ENCODE measurements at regions not wholly inside any gene's neighbourhood (a gene's known extent, or its start where the extent isn't known, plus 50 kb on each side); places are given as distances from the start of the nearest gene placed in this dataset.

DNA sequence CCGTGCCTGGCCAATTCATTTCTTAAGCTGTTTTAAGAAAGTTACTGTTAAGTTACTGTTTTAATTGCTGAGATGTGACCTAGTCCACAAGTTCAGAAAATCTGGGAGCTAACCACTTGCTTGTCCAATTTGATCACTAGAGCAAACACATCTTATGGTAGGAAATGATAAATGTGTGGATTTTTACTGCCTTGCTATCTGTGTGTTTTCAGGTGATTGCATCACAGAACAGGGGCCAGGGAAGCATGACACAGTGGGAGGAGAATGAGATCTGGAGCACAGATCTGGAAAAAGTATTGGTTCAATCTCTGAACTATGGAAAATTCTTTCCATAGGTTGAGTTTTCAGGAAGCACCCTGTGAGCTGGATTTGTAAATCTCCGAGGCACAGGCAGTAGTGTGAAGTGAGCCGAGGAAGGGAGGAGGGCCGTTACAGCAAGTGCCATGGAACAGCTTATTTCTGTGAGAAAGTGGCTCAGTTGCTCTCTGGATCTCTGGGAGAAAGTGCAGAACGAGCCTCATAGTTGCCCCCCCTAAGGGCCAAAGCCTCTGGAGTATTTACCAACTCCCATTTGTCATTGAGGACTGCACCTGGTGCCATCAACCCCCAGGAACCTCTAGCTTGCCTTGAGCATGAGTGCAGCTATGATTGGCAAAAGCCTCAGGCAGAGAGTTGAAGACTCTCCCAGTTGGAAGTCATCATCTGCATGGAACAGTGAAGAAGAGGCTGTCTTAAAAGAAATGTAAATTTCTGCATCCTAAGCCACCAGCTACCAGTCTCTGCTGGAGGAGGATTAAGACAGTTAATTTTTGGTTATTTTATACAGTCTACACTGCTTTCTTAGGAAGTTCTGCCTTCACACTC lies 161.8 kb upstream of the CLINT1 start:
- DNase-seq (ENCODE audit: low spot score), result no peak

DNA sequence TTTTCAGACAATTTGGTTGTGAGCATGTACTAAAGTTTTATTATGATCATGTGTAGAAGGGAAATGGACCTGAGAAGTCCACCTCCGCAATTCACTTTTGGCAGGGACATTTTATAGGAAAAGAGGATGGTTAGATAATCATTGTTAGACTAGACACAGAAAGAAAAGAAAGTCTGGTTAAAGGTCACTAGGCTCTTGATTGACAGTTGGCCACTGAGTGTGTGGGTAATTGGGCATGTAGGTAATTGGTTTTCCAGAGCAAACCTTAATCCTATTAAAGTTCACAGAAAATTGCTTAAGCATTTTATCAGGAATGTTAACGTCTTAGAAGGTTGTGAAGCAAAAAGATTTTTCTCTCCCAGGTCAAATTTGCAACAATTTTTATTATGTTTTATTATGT lies 158.5 kb upstream of the CLINT1 start:
- no peak for DNase-seq (ENCODE audit: low spot score)

DNA sequence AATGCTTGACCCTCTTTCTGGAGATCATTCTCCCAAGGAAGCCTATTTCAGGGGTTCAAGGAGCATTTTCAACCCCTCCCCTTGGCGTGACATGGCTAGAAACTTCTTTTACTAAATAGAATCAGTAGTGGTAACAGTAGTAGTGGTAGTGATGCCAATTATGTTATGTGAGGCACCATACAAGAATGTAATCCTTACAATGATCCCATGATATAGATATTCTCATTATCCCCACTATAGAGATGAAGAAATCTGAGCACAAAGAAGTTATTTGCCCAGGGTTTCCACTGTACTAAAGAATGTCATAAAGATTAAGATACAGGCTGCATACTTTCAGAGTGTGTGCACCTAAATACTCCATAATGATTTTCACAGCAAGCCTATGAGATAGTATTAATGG lies 155.4 kb upstream of the CLINT1 start:
- DNase-seq (ENCODE audit: low spot score), result no peak

DNA sequence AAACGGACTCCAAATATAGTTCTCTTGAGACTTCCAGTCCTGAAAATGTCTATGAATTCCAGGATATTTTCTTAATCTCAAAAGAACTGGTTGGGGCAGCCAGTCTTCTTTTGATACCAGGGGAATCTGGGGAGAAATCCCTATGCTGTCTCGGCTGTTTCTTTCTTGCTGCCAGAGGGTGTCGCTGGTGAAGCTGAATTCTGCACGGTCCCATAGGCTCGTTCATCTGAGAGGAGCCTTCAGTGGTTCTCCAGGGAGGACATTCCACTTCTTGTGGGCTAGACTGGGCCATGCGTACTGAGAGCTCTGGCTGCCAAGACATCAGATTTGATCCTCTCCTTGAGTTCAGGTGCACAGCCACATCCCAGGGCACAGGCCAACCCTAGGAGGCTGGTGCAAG lies 155.0 kb upstream of the CLINT1 start:
- peak; percentile 55 for DNase-seq (ENCODE audit: low spot score)

DNA sequence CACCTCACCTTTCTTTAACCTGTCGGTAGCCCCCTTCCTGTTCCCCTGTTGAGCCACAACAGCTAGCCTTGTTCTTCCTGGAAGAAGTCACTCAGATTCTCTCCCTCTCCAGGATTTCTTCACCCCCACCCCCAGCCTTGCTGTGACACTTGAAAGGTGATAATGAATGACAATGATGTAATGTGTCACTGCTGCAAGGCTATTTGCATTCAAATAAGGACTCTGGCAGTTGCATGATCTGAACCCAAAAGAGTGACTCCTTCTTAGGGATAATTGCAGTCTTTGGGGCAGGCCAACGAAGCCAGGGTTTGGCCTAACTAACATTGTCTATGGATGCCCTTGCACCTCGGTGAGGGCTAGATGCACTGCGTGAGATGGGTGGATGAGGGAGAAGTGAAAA lies 154.4 kb upstream of the CLINT1 start:
- DNase-seq (ENCODE audit: low spot score), result no peak

DNA sequence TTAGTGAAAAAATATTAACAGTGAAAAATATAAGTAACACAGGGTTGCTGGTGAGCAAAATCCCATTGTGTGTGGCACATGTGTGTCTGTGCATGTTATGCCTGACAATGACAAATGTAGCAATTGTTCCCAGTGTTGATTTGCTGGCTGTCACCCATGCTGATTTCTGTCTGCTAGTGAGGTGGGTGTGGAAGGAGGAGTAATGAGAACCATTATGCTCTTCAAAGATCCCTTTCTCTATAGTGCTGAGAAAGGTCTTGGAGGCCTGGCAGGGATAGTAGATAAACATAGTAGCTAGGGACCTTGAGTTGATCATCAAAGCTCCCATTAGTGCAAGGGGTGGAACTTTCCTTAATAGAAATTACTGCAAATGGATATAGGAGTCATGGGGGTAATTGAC lies 152.5 kb upstream of the CLINT1 start:
- no peak for DNase-seq (ENCODE audit: low spot score)

DNA sequence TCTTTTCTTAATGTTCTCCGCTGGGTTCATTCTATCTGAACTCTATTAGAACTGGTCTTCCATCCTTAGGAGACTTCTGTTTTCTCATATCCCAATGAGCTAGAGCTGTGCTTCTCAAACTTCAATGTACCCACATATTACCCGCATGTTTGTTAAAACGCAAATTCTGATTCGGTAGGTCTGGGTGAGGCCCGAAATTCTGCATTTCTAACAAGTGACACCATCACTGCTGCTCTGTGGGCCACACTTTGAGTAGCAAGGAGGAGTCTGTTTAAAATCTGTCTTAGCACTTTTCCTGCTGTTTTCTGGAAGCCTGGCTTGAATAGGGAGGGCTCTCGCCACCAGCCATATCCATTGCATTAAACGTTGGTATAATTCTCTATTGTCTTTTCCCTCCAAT lies 151.9 kb upstream of the CLINT1 start:
- no peak for DNase-seq (ENCODE audit: low spot score)

DNA sequence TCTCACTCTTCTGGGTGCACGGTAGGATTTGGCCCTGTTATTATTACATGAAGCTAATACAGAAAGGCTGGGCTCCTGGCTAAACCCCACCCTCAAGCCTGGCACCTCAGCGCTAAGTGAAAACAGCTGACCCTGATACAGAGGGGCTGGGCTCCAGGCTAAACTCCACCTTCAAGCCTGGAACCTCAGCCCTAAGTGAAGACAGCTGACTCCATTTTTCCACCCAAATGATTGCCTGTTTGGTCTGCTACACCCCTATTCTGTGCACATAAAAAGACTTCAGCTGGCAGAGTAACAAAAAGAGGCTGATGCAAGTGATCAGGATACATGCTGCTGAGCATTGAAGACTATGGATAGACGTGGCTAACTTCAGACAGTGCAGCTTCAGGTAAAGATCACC lies 148.4 kb upstream of the CLINT1 start:
- DNase-seq (ENCODE audit: low spot score), result no peak

DNA sequence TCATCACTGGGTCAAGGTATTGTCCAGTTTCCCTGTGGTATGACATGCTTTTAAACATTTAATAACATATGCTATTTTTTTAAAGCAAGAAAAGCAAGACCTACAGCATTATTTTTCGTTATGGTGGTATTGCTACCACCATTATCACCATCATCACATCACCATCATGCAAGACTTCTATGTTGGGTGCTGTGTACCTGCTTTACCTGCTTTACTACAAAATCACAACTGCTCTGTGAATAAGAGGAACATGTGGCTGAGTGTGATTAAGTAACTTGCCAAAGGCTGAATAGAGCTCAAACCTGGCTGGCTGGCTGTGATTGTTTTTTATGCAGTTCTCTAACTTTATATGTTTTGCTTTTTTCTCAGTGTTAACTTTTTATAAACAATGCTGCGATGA lies 140.8 kb upstream of the CLINT1 start:
- no peak for DNase-seq (ENCODE audit: low spot score)

DNA sequence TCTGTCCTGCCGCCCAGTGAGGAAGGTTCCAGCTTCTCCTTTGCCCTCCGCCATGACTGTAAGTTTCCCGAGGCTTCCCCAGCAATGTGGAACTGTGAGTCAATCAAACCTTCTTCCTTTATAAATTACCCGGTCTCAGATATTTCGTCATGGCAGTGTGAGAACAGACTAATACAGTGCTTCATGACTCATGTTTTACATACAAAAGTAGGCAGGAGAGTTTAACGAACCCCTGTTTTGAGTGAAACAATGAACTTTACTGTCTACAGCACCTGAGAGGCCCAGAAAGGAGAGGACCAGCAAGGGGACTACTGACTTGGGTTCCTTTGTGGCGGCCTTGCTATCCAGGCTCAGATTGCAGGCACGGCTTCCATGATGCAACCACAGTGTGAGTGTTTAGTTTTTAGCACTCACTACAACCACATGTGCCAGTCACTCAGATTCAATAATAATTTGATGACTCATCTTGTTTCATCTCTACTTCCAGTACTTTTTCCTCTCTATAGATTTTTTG lies 139.1 kb upstream of the CLINT1 start:
- DNase-seq (ENCODE audit: low spot score), result no peak

DNA sequence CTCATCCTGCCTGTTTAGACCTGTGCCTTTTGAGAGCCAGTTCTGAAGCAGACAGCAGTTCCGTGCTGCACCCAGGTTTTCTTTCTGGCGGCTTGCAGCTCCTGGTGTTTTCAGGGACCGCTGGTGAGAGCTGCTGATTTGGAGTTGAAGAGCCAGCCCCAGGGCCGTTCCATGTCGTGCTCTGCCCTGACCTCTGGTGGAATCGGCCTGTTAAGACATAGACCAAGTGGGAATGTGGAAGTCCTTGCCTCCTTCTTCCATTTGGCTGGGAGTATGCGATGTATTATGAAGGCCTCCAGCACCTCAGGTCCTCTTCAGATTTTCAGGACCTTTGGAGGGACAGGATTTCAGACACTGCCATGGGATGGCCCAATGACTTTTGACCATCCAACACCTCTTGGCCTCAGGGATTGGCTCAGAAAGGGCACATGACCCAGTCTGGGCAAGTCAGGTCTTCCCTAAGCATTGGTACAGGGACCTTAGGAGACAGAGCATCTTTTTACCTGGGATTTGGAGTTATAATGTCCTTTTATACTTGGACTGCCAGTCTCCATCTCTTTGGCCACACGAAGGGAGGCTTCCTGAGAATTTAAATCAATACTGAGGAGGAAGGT lies 136.1 kb upstream of the CLINT1 start:
- DNase-seq (ENCODE audit: low spot score), result peak; percentile 73

DNA sequence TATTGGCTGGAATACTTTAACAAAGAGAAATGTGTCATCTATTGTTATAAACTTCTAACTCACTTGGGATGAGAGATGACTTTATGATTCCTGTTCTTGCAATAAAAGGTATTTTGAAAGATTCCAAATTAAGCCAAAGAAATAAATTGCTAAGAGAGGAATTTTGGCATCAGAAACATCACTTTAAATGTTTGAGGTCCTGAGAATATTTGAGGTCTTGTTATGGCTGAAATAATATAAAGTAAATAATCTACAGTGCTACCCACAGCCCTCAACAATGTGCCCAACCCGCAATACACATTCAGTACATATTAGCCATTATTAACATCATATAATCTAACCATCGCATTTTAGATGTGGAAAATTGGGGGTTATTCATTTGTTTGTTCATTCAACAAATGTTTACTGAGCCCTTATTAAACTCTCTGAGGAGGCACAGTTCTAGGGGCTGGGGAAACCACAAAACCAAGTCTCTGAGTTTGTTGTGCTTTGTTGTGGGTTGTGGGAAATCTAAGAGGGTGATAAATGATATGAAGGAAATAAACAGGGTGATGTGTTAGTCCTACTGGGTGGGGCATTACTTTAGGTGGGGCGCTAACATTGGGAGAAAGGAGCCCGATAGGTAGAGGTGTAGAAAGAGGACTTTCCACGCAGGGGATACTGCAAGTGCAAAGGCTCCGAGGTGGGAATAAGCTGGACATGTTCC lies 135.2 kb upstream of the CLINT1 start:
- DNase-seq (ENCODE audit: low spot score), result no peak

DNA sequence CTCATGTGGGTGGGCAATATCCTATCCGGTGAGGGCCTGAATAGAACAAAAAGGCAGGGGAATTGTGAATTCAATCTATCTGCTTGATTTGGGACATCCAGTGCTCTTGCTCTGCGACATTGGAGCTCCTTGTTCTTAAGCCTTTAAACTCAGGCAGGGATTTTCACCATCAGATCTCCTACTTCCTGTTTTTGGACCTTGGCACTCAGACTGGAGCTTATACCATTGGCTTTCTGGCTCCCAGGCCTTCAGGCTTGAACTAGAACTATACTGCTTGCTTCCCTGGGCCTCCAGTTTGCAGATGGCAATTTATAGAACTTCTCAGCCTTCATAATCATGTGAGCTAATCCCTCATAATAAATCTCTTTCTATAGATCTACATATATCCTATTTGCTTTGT lies 134.3 kb upstream of the CLINT1 start:
- no peak for DNase-seq (ENCODE audit: low spot score)

DNA sequence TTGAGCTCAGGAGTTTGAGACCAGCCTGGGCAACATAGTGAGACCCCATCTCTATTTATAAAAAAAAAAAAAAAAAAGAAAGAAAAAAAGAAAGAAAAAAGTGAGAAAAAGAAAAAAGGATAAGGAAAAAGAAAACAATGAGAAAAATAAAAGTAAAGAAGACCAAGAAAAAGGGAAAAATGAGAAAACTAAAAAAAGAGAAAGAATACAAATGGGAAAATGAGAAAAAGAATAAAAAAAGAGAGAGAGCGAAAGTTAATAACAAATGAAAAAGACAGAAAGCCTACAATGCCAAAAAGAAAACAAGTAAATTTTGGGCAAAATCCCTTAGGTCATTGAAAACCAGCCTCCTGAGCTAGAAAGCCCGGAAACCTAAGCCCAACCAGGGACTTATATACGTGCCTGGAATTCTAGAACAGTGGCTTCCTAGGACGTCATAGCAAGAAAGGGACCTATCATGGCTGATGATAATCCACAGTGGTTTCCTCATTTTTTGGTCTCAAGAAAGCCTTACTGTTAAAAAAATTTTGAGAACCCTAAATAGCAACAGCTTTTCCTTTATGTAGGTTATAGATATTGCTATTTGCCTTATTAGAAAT lies 131.7 kb upstream of the CLINT1 start:
- no peak for DNase-seq (ENCODE audit: low spot score)

DNA sequence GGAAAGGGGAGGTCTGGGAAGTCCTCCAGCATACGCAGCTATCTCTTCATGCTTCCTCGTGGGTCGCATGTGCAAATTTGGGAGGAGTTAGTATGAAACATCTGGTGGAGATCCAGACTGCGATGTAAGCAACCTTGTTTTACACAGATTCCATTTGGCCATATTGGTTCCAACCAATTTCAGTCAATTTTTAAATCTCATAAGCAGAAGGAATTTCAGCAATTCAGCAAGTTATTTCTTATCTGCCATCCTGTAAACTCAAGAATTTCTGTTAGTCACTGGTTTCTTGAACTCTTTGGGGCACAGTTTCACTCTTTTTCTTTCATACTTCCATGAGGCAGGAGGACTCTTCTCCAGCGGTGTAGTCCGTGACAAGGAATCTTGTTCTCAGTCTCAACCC lies 130.4 kb upstream of the CLINT1 start:
- no peak for DNase-seq (ENCODE audit: low spot score)

DNA sequence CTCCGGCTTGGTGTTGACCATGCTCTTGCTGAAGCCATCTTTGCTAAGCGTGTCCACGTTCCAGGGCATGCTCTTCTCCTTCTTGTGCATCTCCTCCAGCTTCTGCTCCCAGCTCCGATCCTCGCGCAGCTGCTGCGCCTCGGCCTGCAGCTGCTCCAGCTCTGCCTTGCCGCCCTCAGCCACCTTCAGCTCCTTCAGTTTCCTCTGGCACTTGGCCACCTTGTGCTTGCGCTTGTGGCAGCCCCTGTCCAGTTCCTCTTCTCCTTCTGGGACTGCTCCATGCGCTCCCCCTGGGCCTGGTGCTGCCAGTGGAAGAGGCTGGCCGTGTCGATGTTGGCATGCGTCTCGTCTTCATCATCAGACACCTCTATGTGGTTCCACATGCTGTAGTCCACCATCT lies 128.3 kb upstream of the CLINT1 start:
- DNase-seq (ENCODE audit: low spot score), result no peak

DNA sequence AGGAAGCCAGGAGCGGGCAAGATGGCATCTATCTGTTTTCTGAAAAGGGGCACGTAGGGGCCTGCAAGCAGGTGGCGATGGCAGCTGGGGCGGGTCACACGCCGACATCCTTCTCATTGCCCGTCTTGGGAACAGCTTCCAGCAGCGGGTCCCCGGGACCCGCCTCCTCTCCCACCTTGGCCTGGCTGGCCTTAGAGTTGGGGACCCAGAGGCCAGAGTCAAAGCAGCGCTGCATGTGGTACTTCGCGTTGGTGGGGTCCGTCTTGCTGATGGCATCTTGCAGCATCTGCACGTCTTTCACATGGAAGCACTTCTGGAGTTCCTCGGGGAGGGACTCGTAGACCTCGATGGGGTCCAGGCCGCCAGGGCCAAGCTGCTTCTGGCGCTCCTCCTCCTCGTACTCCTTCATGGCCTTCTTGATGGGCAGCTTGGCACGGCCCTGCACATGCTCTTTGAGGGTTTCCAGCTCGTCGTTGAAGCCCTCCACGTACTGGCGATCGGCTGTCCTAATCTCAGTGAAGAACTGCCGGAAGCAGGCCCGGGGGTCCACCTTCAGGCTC lies 127.6 kb upstream of the CLINT1 start:
- no peak for DNase-seq (ENCODE audit: low spot score)

DNA sequence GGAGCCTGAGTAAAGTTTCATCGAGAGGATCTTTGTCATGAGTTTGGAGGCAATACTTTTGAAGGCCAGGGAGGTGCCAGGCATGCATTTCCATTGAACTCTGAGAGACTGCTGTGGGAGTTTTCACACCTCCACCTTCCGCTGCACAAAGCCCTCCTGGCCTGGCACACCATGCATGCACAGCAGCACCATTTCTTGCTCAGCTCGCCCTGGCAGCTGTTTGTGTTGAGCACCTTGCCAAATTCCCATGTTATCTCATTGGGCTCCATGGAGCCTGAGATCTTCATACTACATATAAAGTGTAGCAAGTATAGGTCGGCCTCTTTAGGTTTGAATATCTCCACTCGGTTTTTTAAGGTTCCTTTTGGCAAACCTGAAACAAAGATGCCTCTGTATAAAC lies 125.7 kb upstream of the CLINT1 start:
- no peak for DNase-seq (ENCODE audit: low spot score)

DNA sequence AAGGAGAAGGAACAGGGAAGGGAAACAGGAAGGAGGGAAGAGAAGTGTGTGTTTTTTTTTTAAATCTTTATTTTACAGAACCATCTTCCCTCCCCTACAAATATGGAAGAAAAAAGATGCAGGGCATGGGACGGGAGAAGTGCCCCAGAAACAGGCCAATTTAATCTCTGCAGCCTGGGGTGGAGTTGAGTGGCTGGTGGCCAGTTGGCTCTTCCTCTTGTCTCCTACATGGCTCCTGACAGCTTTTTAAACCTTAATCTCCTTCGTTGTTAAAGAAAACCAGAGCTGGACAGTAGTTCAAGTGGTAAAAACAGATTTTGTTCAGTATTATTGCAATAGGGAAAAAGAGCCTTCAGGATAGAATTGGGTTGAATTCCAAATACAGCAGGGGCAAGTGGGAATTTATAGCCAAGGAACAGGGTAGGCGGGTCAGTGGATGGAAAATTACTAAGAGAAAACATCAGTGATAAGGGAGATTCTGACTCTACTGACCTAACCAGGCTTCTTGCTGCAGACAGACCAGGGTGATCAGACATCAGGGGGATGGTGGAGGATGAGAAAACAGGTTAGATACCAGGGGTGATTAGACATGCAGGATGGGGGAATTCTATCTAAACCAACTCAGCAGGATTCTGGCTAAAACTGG lies 125.1 kb upstream of the CLINT1 start:
- no peak for DNase-seq (ENCODE audit: low spot score)

DNA sequence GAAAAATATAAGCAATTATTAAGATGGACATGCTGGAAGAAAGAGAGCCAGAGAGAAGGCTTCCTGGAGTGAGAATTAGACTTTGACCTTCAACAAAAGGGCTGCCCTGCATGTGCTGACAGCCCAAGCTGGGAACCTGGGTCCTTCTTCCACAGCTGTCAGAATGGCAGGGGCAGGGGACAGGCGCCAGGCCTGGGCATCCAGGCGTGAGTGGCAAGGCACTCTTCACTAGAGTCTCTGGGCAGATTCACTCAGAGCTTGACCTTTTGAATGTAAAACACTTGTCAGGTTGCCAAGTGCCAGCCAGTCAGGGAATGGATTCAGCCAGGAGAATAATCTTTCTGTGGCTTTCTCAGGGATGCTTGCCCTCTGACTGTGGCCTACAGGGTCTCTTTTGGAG lies 119.1 kb upstream of the CLINT1 start:
- no peak for DNase-seq (ENCODE audit: low spot score)

DNA sequence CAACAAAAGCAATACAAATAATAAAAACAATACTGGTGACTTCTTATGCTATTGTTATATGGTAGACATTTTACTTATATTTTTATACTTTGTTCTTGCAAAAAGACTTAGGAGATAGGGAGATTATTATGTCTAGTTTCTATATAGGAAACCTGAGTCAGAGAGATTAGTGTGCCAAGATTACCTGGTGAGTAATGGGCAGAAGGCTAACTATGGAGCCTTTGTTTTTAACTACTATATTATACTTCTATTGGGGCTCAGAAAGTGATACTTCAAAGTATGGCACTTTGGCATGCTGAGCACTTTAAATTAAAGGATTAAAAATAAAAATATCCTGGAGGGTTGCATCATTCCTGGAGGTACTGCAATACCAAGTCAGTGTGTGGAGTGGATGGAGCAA lies 117.5 kb upstream of the CLINT1 start:
- no peak for DNase-seq (ENCODE audit: low spot score)

DNA sequence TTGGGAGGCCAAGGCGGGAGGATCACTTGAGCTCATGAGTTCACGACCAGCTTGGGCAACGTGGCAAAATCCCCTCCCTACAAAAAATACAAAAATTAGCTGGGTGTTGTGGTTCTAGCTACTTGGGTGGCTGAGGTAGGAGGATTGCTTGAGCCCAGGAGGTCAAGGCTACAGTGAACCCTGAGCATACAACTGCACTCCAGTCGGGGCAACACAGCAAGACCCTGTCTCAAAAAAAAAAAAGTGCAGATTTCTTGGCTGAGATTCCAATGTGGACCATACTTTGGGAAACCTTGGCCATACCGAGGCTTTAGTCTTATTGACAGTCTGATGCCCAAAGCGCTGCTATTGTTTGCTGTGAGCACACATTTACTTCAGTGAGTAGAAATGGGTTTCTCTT lies 113.6 kb upstream of the CLINT1 start:
- DNase-seq (ENCODE audit: low spot score), result no peak

Measured in D341Med (cell line).